Loucy (cell line): ENCODE measurements at regions not wholly inside any gene's neighbourhood (a gene's known extent, or its start where the extent isn't known, plus 50 kb on each side); places are given as distances from the start of the nearest gene placed in this dataset.

Source experiments
- H2AFZ ChIP-seq: fragments of 200-600 bp; sonication (generic); 2 replicates; pipeline ENCODE4 v1.6.0; 2016; ENCODE audit warnings: antibody characterized with exemption, mild to moderate bottlenecking, low read length, moderate library complexity
- H3F3A ChIP-seq: fragments of 200-600 bp; 2 replicates; pipeline ENCODE4 v1.6.0; 2016; ENCODE audit warnings: antibody characterized with exemption, low read depth, mild to moderate bottlenecking
- H3K27me3 ChIP-seq: fragments of 200-600 bp; sonication (generic); 2 replicates; pipeline ENCODE4 v1.6.1; 2014; ENCODE audit warnings: low read length, mild to moderate bottlenecking; ENCODE audit not compliant: insufficient read depth, poor library complexity, severe bottlenecking
- H3K36me3 ChIP-seq: fragments of 200-600 bp; sonication (generic); 2 replicates; pipeline ENCODE4 v1.6.1; 2016; ENCODE audit warnings: low read length; ENCODE audit not compliant: insufficient read depth
- H3K4me1 ChIP-seq: fragments of 200-600 bp; sonication (generic); 2 replicates; pipeline ENCODE4 v1.5.1; 2014; ENCODE audit warnings: low read length, mild to moderate bottlenecking; ENCODE audit not compliant: insufficient read depth, poor library complexity, severe bottlenecking
- H3K4me2 ChIP-seq: fragments of 200-600 bp; sonication (generic); 2 replicates; pipeline ENCODE4 v1.6.0; 2014; ENCODE audit warnings: antibody characterized with exemption, low read length, low read depth, mild to moderate bottlenecking; ENCODE audit not compliant: poor library complexity, severe bottlenecking
- H3K4me3 ChIP-seq: fragments of 200-600 bp; sonication (generic); 2 replicates; pipeline ENCODE4 v1.5.1; 2014; ENCODE audit warnings: low read length, mild to moderate bottlenecking, mixed read lengths; ENCODE audit not compliant: poor library complexity, severe bottlenecking
- H3K79me2 ChIP-seq: fragments of 200-600 bp; sonication (generic); 2 replicates; pipeline ENCODE4 v1.6.1; 2014; ENCODE audit warnings: low read length; ENCODE audit not compliant: insufficient read depth
- H3K9ac ChIP-seq: fragments of 200-600 bp; sonication (generic); 2 replicates; pipeline ENCODE4 v1.6.0; 2014; ENCODE audit warnings: mild to moderate bottlenecking, low read depth, low read length, moderate library complexity; ENCODE audit not compliant: poor library complexity, severe bottlenecking
- H3K9me2 ChIP-seq: fragments of 200-600 bp; sonication (generic); replicated peaks from 2 replicates; pipeline ENCODE4 v1.6.1; 2016; ENCODE audit warnings: low read depth, low read length, mixed read lengths
- H3K9me3 ChIP-seq: fragments of 200-600 bp; sonication (generic); 2 replicates; pipeline ENCODE4 v1.6.1; 2014; ENCODE audit warnings: mild to moderate bottlenecking, antibody characterized with exemption, low read length, low read depth; ENCODE audit not compliant: insufficient read depth
- H4K20me1 ChIP-seq: fragments of 200-600 bp; sonication (generic); 2 replicates; pipeline ENCODE4 v1.6.0; 2014; ENCODE audit warnings: antibody characterized with exemption, low read length, mild to moderate bottlenecking; ENCODE audit not compliant: insufficient read depth, poor library complexity, severe bottlenecking
- EZH2phosphoT487 ChIP-seq: fragments of 200-600 bp; IDR thresholded peaks from 2 replicates; pipeline ENCODE4 v1.6.1; 2018; ENCODE audit warnings: antibody characterized with exemption, mild to moderate bottlenecking, moderate library complexity, borderline replicate concordance
- TF ChIP-seq, protein P1 (sequence below): fragments of 200-600 bp; sonication (generic); conservative IDR thresholded peaks from 2 replicates; pipeline ENCODE4 v1.5.1; 2014; ENCODE audit warnings: mild to moderate bottlenecking, antibody characterized with exemption, low read length

DNA sequence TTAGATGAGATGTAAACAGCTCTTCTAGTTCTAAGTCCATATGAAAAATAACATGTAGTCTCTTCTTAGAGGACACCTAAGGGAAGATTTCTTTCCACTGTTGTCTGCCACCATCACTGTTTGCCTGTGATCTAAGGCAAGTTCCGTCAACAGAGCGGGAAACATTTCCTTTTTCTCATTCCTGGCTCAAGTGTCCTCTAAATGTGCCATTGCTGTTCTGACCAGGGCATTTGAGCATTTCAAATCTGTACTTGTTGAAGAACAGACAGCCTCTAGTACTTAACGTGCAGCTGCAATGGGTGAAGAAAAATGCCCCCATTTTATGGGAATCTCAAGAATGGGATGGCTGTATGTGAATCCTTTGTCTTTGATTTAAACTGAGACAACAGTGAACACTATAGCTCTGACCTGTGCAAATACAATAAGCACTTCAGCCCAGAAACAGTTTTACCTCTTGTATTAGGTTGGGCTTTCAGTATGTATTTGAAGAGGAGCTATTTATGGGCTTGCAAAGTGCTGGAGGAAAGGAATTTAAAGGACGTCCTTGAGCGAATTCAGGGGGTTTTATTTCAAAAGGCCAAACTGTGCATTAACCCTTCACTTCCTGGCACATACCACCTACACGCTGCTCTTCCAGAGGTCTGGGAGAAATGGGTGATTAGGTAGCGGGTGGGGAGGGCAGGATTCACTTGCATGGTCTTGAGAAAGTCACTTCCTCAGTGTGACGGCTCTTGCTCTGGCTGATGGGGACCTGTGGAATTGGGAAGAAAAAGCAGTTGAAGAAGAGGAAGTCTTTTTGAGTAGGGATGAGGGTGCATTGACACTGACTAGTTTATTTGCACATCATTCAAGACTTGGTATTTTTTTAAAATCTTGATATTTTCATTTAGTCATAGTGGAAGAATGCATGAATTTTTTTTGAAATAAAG is 66.1 kb downstream of the THNSL1 start:
- H3F3A ChIP-seq: no peaks in the 10 kb centered on the region
- no peaks in the 10 kb centered on the region for H3K9me2 ChIP-seq
- no peaks in the 10 kb centered on the region for H3K9me3 ChIP-seq
- no peaks in the 10 kb centered on the region for H3K27me3 ChIP-seq
- H3K4me2 ChIP-seq: no peak overlapping the region
- no peak overlapping the region for H2AFZ ChIP-seq
- H3K36me3 ChIP-seq: no peaks in the 10 kb centered on the region
- H3K4me3 ChIP-seq: no peak overlapping the region
- no peaks in the 10 kb centered on the region for H3K79me2 ChIP-seq
- no peaks in the 10 kb centered on the region for H4K20me1 ChIP-seq
- H3K9ac ChIP-seq: no peak overlapping the region
- H3K4me1 ChIP-seq: no peaks in the 10 kb centered on the region
- TF ChIP-seq EZH2phosphoT487: no peak
- TF ChIP-seq, protein P1, sequence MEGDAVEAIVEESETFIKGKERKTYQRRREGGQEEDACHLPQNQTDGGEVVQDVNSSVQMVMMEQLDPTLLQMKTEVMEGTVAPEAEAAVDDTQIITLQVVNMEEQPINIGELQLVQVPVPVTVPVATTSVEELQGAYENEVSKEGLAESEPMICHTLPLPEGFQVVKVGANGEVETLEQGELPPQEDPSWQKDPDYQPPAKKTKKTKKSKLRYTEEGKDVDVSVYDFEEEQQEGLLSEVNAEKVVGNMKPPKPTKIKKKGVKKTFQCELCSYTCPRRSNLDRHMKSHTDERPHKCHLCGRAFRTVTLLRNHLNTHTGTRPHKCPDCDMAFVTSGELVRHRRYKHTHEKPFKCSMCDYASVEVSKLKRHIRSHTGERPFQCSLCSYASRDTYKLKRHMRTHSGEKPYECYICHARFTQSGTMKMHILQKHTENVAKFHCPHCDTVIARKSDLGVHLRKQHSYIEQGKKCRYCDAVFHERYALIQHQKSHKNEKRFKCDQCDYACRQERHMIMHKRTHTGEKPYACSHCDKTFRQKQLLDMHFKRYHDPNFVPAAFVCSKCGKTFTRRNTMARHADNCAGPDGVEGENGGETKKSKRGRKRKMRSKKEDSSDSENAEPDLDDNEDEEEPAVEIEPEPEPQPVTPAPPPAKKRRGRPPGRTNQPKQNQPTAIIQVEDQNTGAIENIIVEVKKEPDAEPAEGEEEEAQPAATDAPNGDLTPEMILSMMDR: no peak

DNA sequence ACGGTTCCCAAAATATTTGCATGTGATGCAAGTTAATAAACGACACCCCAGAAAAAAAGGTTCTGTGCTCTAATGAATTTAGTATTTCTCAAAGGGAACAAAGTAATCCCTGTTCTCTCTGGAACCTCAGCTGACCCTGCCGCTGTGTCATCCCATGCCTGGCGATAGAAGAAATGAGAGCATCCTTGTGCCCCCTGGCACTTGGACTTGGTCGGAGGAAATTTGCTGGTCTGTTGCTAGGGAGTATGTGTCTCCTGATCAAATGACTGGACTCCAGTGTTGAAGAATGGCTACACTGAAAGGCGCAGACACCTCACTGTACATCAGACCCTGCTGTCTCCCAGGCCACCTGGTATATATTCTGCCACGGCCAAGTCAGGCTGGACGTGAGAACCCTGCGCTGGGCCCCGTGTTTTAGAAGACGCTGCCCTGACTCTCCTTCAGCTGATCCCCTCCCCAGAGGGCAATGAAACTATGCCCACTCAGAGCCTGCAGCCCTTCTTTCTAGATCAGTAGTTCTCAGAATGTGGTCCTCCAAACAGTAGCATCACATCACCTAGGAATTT is 67.2 kb downstream of the THNSL1 start:
- TF ChIP-seq, protein P1: no peak
- TF ChIP-seq EZH2phosphoT487: no peak
- Histone ChIP-seq H3K9me3 (no peaks in the 10 kb centered on the region), H2AFZ (no peak overlapping the region)

DNA sequence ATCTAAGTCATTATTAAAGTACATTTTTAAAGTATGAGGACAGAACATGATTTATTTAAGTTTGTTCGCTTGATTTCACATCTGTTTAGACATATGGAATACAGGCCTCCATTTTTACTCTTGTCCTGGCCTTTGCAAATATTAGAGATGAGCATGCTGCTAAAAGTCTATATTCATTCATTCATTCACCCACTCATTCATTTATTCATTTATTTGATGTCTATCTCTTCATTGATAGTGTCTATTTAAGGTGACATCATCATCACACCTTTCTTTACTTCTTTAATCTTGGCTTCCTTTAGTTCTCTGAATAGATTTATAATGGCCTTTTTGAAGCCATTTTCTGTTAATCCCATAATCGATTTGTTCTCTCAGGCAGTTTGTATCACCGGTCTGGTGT is 68.0 kb downstream of the THNSL1 start:
- Histone ChIP-seq H3K9me3 (no peaks in the 10 kb centered on the region), H3K79me2 (no peaks in the 10 kb centered on the region), H3K9ac (no peak overlapping the region), H3F3A (no peaks in the 10 kb centered on the region), H3K4me3 (no peak overlapping the region), H3K4me1 (no peaks in the 10 kb centered on the region), H3K27me3 (no peaks in the 10 kb centered on the region), H4K20me1 (no peaks in the 10 kb centered on the region), H3K4me2 (no peak overlapping the region), H2AFZ (no peak overlapping the region), H3K36me3 (no peaks in the 10 kb centered on the region), H3K9me2 (no peaks in the 10 kb centered on the region)
- TF ChIP-seq, protein P1: no peak
- no peak for TF ChIP-seq EZH2phosphoT487

More for the DNA sequence above, 67.2 kb downstream of the THNSL1 start:
- Histone ChIP-seq H3K4me3 (no peak overlapping the region), H3F3A (no peaks in the 10 kb centered on the region), H3K9me2 (no peaks in the 10 kb centered on the region), H3K4me2 (no peak overlapping the region), H4K20me1 (no peaks in the 10 kb centered on the region), H3K36me3 (no peaks in the 10 kb centered on the region), H3K27me3 (no peaks in the 10 kb centered on the region), H3K79me2 (no peaks in the 10 kb centered on the region), H3K9ac (no peak overlapping the region), H3K4me1 (no peaks in the 10 kb centered on the region)
